Activated naive CD8-positive, alpha-beta T cell treated with anti-CD3 and anti-CD28 coated beads, Interleukin-2, amount 50 U/mL, for 24 hours (primary cell): ENCODE measurements at regions not wholly inside any gene's neighbourhood (a gene's known extent, or its start where the extent isn't known, plus 50 kb on each side); places are given as distances from the start of the nearest gene placed in this dataset.

Experiments used
- ATAC-seq: fragments of 150-1000 bp; cut with Tn5 transposase; one replicate; pipeline ENCODE4 v1.10.0; 2021
- DNase-seq: peaks from one replicate; pipeline ENCODE4 v3.0.0; 2021
- H3K27ac Mint-ChIP-seq: one replicate; pipeline ENCODE4 v1.8.0; 2021; ENCODE audit warnings: mild to moderate bottlenecking, mixed read lengths
- H3K27me3 Mint-ChIP-seq: one replicate; pipeline ENCODE4 v1.8.0; 2021; ENCODE audit warnings: mixed read lengths
- H3K36me3 Mint-ChIP-seq: one replicate; pipeline ENCODE4 v1.8.0; 2021; ENCODE audit warnings: low read depth, mixed read lengths
- H3K4me1 Mint-ChIP-seq: one replicate; pipeline ENCODE4 v1.8.0; 2021; ENCODE audit warnings: mixed read lengths
- H3K4me3 Mint-ChIP-seq: one replicate; pipeline ENCODE4 v1.8.0; 2021; ENCODE audit warnings: mild to moderate bottlenecking, moderate library complexity, mixed read lengths
- H3K9me3 Mint-ChIP-seq: one replicate; pipeline ENCODE4 v1.8.0; 2021; ENCODE audit warnings: mixed read lengths

DNA sequence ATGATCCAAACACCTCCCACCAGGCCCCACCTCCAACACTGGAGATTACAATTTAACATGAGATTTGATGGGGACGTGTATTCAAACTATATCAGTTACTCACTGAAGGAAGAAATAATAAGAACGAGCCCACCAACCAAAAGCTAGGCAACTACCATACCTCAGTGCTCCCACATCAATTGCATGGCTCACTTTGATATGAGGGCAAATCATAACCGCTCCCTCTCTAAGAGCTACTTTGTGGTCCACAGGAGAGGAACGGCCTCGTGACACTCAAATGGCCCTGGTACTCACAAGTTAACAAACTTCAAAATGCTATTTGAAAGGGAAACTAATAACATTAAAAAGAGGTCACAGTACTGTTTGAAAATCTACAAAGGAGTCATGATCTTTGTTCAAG is 170.7 kb upstream of the SLC7A11 start:
- Mint-ChIP-seq H3K36me3 (no peaks in the 10 kb centered on the region), H3K9me3 (no peaks in the 10 kb centered on the region), H3K27ac (no peak overlapping the region), H3K4me3 (no peak overlapping the region), H3K4me1 (no peaks in the 10 kb centered on the region), H3K27me3 (no peaks in the 10 kb centered on the region)
- DNase-seq: no peak
- ATAC-seq: no peak

DNA sequence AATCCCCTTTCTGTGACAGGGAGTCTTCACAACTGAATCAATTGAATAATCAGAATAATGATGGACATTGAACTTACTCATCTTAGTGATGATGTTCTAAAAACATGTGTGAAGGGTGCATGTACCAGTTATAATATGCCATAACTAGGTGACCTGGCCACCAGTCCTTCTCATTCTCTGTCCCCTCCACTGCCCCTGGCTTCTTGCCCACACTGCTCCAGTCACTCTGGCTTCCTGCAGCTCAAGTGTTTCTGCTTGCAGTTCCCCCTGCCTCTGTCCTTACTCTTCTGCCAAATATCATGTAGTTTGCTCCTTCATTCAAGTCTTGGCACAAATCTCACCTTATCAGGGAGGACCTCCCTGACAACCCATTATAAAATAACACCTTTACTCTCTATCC is 168.1 kb upstream of the SLC7A11 start:
- H3K27ac Mint-ChIP-seq: no peak overlapping the region
- no peaks in the 10 kb centered on the region for H3K9me3 Mint-ChIP-seq
- peaks cover 3% of the 10 kb centered on the region for H3K27me3 Mint-ChIP-seq
- H3K36me3 Mint-ChIP-seq: no peaks in the 10 kb centered on the region
- H3K4me1 Mint-ChIP-seq: no peaks in the 10 kb centered on the region
- ATAC-seq: no peak
- no peak for DNase-seq
- no peak overlapping the region for H3K4me3 Mint-ChIP-seq

DNA sequence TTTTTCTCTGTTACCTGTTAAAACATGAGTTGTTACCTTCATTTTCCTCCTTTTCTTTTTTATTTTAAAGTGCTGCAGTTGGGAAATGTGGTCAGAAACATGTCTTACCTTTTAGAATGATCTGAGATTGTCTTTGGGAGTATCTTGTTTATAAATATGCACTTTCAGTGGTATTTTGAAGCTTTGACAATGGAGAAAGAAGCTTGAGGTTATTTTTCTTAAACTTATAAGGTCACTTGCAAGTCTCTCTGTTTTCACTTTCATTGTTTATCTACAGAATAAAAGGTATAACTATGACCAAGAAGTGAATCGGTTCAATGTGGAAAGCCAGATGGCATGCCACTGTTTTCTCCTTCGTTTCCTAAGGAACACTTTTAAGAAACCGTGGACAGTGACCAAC is 167.5 kb upstream of the SLC7A11 start:
- Mint-ChIP-seq H3K9me3 (no peaks in the 10 kb centered on the region), H3K4me1 (no peaks in the 10 kb centered on the region), H3K27ac (no peak overlapping the region), H3K4me3 (no peak overlapping the region), H3K27me3 (peaks cover 3% of the 10 kb centered on the region), H3K36me3 (no peaks in the 10 kb centered on the region)
- no peak for ATAC-seq
- DNase-seq: no peak

DNA sequence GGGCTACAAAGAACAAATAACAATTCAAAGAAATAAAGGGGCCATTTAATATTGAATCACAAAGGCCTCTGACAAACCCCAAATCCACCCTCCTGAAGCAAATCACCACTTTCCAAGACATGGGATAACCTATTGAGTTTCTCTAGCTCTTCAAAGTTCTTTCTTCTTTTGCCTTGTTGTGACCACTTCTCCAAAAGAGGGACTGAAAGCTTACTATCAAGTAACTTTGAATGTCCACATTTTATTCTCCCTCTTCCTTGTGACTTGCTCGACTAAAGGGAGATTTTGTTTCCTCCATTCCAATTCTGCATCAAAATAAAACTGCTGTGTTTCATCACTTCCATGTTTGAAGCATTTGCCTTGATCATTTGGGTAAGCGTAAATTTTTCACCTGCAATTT is 166.6 kb upstream of the SLC7A11 start:
- Mint-ChIP-seq H3K4me1 (no peaks in the 10 kb centered on the region), H3K27ac (no peak overlapping the region), H3K36me3 (no peaks in the 10 kb centered on the region), H3K27me3 (peaks cover 3% of the 10 kb centered on the region), H3K4me3 (no peak overlapping the region), H3K9me3 (no peaks in the 10 kb centered on the region)
- ATAC-seq (no peak), DNase-seq (no peak)

DNA sequence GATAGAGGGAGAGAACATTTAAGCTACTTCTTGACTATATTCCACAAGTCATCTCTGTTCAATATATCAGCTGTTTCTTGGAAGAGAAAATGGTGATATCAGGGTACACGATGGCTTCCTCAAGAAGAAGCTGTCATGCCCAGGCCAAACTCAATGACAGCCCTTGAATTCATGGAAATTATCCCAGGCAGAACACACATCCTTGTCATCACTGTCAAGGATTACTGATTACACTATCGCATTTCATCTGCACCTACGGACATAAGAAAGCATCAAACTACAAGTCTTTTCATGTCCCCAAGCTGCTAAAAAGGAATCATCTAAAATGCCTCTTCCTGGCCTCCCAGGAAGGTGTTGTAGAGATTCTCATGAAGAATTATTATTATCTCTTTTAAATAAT is 165.2 kb upstream of the SLC7A11 start:
- ATAC-seq: no peak
- Mint-ChIP-seq H3K9me3 (no peaks in the 10 kb centered on the region), H3K4me3 (no peak overlapping the region), H3K36me3 (no peaks in the 10 kb centered on the region), H3K27me3 (peaks cover 3% of the 10 kb centered on the region), H3K4me1 (no peaks in the 10 kb centered on the region), H3K27ac (no peak overlapping the region)
- DNase-seq: no peak

DNA sequence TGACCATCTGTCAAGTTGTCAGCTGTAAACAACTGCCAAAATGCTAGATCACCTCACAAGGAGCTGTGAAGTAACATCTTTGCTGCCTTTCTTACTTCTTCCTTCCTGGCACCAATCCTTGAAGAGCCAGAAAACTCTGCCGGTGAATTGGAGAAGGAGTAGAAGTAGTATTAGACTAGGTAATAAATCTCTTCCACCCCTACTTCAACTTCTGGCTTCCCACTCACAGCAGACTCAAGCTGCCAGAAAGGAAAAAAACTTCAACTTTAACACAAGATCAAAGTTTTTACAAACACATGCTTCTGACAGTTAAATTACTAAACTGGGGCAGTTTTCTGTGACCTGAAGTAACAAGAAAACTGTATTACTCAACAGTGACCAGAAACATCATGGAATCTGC is 164.7 kb upstream of the SLC7A11 start:
- ATAC-seq: no peak
- Mint-ChIP-seq H3K27me3 (peaks cover 3% of the 10 kb centered on the region), H3K36me3 (no peaks in the 10 kb centered on the region), H3K27ac (no peak overlapping the region), H3K4me1 (no peaks in the 10 kb centered on the region), H3K4me3 (no peak overlapping the region), H3K9me3 (no peaks in the 10 kb centered on the region)
- no peak for DNase-seq

DNA sequence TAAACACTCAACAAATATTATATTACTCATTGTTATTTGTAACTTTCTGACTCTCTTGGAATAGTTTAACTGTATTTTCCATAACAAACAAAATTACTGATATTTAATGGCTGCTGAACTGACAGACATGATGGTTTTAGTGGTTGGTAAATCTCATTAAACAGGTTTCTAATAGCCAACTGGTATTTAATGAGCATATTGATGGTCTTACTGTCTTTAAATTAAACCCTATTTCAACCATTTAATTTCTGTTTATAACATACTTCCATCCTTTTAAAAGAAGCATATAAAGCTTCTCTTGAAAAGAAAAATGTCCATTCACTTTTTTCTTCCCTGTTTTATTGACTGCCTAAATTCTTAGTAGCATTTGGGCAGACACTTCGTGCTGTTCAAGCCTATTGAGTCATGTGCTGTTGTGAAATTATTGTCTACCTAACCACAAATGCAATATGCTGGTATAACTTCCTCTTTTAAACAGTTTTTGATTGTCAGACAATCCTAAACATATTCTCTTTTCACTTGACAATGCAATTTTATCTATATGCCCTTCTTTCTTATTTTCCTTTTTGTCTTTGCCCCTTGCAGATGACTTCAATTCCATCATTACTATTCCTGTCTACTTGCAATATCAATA is 163.9 kb upstream of the SLC7A11 start:
- Mint-ChIP-seq H3K27me3 (peaks cover 3% of the 10 kb centered on the region), H3K27ac (no peak overlapping the region), H3K9me3 (no peaks in the 10 kb centered on the region), H3K4me3 (no peak overlapping the region), H3K36me3 (no peaks in the 10 kb centered on the region), H3K4me1 (no peaks in the 10 kb centered on the region)
- no peak for ATAC-seq
- no peak for DNase-seq

DNA sequence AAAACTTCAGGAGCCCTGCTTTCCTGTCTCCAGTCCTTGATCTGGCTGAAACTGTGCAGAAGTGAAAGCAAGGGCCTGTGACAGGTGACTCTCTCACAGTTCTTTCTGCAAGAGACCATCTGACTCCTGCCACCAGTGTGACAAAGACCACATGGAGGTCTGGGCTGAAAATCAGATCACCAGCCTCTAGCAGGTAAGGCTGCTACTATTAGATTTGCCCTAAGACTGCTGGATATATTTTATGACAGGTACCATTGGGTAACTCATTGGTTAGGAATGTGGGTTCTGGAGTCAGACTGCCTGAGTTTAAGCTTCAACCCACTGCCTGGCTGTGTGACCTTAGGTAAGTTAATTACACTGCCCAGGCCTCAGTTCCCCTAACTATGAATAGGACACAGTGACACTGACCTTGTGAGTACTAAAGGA is 163.3 kb upstream of the SLC7A11 start:
- H3K4me1 Mint-ChIP-seq: no peaks in the 10 kb centered on the region

DNA sequence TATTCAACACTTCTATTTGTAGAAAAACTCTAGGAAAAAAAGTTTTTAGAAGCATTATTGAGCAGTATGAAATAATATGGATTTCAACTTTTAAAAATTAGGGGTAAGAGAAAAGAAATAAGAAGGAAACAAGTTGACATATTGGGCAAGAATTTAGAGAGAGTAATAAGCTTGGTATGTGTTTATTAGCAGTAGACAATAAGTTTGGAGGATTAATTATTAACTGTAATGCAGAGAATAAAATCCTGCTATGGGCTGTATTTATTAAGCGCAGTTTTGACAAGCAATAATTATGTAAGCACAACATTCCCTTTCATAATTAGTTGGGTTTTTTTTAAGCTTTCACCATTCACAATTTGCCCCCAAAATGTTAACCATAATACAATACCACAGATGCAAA is 162.7 kb upstream of the SLC7A11 start:
- ATAC-seq: no peak
- Mint-ChIP-seq H3K27ac (no peak overlapping the region), H3K36me3 (no peaks in the 10 kb centered on the region), H3K27me3 (peaks cover 3% of the 10 kb centered on the region), H3K4me1 (no peaks in the 10 kb centered on the region), H3K9me3 (no peaks in the 10 kb centered on the region), H3K4me3 (no peak overlapping the region)
- DNase-seq: no peak

More for the DNA sequence above, 163.3 kb upstream of the SLC7A11 start:
- Mint-ChIP-seq H3K27me3 (peaks cover 3% of the 10 kb centered on the region), H3K4me3 (no peak overlapping the region), H3K36me3 (no peaks in the 10 kb centered on the region), H3K9me3 (no peaks in the 10 kb centered on the region), H3K27ac (no peak overlapping the region)
- ATAC-seq: no peak
- no peak for DNase-seq

DNA sequence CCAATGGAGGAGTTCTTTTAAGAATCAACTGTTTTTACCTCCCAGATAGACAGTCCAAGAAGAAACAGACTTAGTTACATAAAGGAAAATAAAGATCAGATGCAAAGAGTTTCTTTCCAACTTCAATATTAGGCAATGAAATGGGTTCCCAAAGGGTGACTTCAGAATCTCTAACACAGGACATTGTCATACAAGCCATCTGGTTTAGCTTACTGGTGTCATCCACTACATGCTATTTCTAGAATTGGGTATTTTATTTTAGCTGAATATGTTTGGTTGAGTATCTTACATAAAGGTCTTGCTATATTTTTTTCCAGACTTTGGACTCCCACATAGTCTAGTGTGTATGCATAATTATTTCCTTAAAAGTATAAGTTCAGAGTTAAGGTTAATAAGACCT is 162.1 kb upstream of the SLC7A11 start:
- Mint-ChIP-seq H3K36me3 (no peaks in the 10 kb centered on the region), H3K27ac (no peak overlapping the region), H3K4me3 (no peak overlapping the region), H3K4me1 (no peaks in the 10 kb centered on the region), H3K27me3 (peaks cover 3% of the 10 kb centered on the region), H3K9me3 (no peaks in the 10 kb centered on the region)
- ATAC-seq (no peak), DNase-seq (no peak)

DNA sequence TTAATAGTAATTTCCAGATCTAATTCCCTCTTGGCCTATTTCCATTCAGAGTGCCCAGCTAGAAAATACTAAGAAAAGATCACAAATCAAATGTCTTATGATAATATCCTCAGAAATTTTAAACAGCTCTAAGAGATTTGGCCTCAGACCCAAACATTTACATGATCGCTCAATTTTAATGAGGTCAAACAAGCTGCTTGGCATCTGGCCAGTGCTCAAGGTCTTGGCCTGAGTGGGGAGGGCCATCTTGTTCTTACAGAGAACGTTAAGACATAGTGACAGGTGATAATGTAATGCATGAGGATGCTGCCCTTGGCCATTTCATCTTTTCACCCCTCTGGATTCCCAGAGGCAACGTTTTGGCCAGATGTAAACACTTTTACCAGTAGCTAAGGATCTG is 159.2 kb upstream of the SLC7A11 start:
- Mint-ChIP-seq H3K27me3 (no peaks in the 10 kb centered on the region), H3K27ac (no peak overlapping the region), H3K4me1 (no peaks in the 10 kb centered on the region), H3K4me3 (no peak overlapping the region), H3K9me3 (no peaks in the 10 kb centered on the region), H3K36me3 (no peaks in the 10 kb centered on the region)
- DNase-seq (no peak), ATAC-seq (no peak)

DNA sequence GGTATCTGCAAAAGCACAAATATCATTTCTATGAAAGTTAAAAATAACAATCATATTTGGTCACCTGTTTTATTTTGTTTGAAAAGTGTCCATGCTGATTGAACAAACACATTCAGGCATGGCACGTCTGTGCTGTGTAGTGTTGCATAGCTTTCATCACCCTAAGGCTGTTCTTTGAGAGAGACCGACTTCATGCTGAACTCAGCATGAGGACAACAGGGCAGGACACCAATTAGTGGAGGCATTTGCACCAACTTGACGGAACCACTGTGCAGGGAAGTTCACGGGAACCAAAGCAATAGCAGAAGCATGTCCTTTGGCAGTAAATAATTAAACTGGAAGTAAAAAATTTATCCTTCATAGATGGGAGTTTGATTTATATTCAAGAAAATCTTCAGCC is 158.4 kb upstream of the SLC7A11 start:
- Mint-ChIP-seq H3K27ac (no peak overlapping the region), H3K4me3 (no peak overlapping the region), H3K4me1 (no peaks in the 10 kb centered on the region)

DNA sequence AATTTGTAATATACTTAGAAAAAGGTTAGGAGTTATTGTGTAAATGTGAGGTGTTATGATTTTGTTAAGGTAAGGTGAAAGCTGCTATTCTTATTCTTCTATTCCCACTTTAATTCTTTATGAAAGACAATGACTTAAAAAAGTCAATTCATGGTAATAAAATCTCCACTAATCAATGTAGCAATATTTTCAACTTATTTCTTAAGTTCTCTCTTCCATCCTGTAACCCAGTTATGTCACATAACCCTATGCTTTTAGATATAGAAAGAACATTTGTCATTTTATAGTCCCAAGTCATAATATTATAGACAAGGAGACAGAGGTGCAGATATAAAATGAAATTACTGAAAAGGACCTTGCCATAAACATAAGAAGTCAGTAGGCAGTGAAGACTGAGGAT is 157.9 kb upstream of the SLC7A11 start:
- Mint-ChIP-seq H3K4me1 (no peaks in the 10 kb centered on the region), H3K27me3 (no peaks in the 10 kb centered on the region), H3K36me3 (no peaks in the 10 kb centered on the region), H3K27ac (no peak overlapping the region), H3K9me3 (no peaks in the 10 kb centered on the region), H3K4me3 (no peak overlapping the region)
- ATAC-seq (no peak), DNase-seq (no peak)

More for the DNA sequence above, 158.4 kb upstream of the SLC7A11 start:
- DNase-seq (no peak), ATAC-seq (no peak)
- Mint-ChIP-seq H3K27me3 (no peaks in the 10 kb centered on the region), H3K9me3 (no peaks in the 10 kb centered on the region), H3K36me3 (no peaks in the 10 kb centered on the region)

DNA sequence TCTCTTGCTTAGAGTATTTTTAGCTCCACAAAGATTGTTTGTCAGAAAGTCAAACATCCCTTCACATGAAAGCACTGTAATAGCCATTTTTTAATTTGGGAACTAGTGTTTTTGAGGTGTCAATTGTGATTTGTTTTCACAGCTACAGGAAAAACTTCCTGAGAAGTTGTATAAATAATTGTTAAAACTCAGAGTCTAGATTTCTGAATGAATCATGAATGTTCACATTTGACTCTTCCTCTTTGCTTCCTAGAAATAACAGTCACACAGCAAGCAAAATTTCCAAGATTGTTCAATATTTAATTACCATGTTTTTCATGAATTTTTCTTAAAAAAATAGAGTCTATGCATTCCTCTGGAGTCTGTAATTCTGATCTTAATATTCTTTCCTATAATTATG is 156.9 kb upstream of the SLC7A11 start:
- Mint-ChIP-seq H3K27me3 (no peaks in the 10 kb centered on the region), H3K27ac (no peak overlapping the region), H3K36me3 (no peaks in the 10 kb centered on the region), H3K4me1 (no peaks in the 10 kb centered on the region), H3K4me3 (no peak overlapping the region), H3K9me3 (no peaks in the 10 kb centered on the region)
- no peak for ATAC-seq
- DNase-seq: no peak

DNA sequence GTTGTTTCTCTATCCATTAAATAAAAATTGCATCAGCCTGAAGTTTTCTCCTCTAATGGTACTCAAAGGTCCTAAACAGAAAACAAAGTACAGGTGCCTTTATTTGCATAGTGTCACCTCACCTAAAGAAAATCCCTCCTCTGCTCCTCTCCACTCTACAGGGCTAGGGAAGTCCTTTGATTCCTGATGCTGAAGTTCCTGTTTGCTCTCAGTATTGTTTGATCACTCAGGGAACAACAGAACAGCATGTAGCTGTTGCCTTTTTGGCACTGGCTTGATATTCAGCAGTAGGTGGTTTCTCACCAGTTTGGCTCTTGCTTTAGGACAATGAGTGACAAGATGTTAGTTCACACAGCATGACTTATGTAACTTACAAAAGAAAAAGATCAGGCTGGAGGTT is 156.2 kb upstream of the SLC7A11 start:
- DNase-seq (no peak), ATAC-seq (no peak)
- Mint-ChIP-seq H3K4me3 (no peak overlapping the region), H3K4me1 (no peaks in the 10 kb centered on the region), H3K9me3 (no peaks in the 10 kb centered on the region), H3K27ac (no peak overlapping the region), H3K27me3 (no peaks in the 10 kb centered on the region), H3K36me3 (no peaks in the 10 kb centered on the region)
